ENCODE measurements at regions not wholly inside any gene's neighbourhood (a gene's known extent, or its start where the extent isn't known, plus 50 kb on each side); places are given as distances from the start of the nearest gene placed in this dataset.

DNA sequence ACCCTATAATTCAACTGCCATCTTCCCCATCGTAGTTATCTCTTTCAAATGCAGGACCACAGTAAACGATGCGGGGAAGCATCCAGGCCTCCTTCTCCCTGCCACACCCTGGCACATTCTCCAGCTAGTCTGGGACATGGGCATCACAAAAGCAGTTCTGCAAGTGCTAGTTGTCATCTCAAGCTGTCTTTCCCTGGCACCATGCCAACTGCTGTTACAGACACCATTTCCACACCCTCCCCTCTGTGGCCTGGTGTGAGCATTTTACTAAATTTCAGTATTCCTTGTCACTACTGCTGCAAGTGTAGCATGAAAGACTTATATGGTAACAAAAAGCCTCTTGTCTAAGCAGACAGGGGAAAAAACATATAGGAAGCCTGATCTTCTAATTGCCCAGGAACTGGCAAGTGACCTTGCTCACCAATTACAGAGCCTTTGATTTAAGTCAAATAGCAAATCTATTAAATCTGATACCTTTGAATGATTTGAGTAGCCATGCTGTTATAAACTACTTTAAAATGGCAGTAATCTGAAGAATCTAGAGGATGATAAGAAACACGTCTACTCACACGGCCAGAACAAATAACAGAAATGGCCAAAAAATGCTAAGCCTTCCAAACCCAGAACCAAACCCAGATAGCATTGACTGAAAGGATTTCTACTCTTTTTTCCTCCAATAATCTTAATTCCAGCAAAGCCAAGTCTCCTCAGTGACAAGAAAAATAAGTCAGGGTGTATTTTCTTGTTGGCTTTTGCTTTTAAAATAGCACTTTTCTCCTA is 179.0 kb downstream of the NUFIP1 start:
- H3K27ac ChIP-seq (ENCODE audit: low read depth in 1 of 2, low read length in 1 of 2): no peak overlapping the region

DNA sequence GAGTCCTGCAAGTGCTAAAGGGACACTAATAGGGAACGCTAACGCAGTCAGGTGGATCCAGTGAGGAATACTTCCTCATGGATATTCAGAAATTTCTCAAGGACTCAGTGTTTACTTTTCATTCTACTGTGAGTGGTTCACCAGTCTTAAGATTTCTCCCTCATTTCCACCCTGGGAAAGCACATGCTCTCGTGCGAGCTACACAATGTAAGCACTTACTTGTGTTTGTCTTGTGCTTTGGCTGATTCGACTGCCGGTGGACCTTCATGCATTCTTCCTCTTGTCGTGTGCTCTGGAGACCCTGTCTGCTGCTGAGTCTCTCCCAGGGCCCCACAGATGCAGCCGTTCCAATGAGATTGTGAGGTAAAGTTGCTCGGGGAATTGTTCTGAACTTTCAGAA is 180.1 kb downstream of the NUFIP1 start:
- WGBS: 96% methylated on average over 9 of the region's 9 CpGs
- H3K4me1 ChIP-seq (ENCODE audit: control insufficient read depth in 2 of 2, insufficient read depth in 2 of 2, low read length in 2 of 2): no peaks in the 10 kb centered on the region
- H3K4me3 ChIP-seq (ENCODE audit: low read length in 2 of 2): no peak overlapping the region
- H3K27ac ChIP-seq (ENCODE audit: low read depth in 1 of 2, low read length in 1 of 2): no peak overlapping the region
- H3K9me3 ChIP-seq (ENCODE audit: control insufficient read depth in 2 of 2, insufficient read depth in 1 of 2, low read length in 1 of 2): no peaks in the 10 kb centered on the region
- H3K27me3 ChIP-seq (ENCODE audit: control insufficient read depth in 2 of 2, insufficient read depth in 1 of 2, low read length in 1 of 2): no peaks in the 10 kb centered on the region
- DNase-seq (ENCODE audit: low read depth in 6 of 9, low spot score in 9 of 9): no peak
- H3K36me3 ChIP-seq (ENCODE audit: control insufficient read depth in 2 of 2, insufficient read depth in 2 of 2, low read length in 1 of 2): no peaks in the 10 kb centered on the region

More for the DNA sequence above, 179.0 kb downstream of the NUFIP1 start:
- H3K4me1 ChIP-seq (ENCODE audit: control insufficient read depth in 2 of 2, insufficient read depth in 2 of 2, low read length in 2 of 2): no peaks in the 10 kb centered on the region
- H3K9me3 ChIP-seq (ENCODE audit: control insufficient read depth in 2 of 2, insufficient read depth in 1 of 2, low read length in 1 of 2): no peaks in the 10 kb centered on the region
- H3K4me3 ChIP-seq (ENCODE audit: low read length in 2 of 2): no peak overlapping the region
- H3K27me3 ChIP-seq (ENCODE audit: control insufficient read depth in 2 of 2, insufficient read depth in 1 of 2, low read length in 1 of 2): no peaks in the 10 kb centered on the region
- H3K36me3 ChIP-seq (ENCODE audit: control insufficient read depth in 2 of 2, insufficient read depth in 2 of 2, low read length in 1 of 2): no peaks in the 10 kb centered on the region
- 95% methylated on average over 5 of the region's 5 CpGs for WGBS
- DNase-seq (ENCODE audit: low read depth in 6 of 9, low spot score in 9 of 9): peak in 1 of 9 donors; percentile 15

GRCh38 chr13:44808185-44808584 is 181.1 kb downstream of the NUFIP1 start:
- Histone ChIP-seq H3K9me3 (ENCODE audit: control insufficient read depth in 2 of 2, insufficient read depth in 1 of 2, low read length in 1 of 2) (no peaks in the 10 kb centered on the region), H3K36me3 (ENCODE audit: control insufficient read depth in 2 of 2, insufficient read depth in 2 of 2, low read length in 1 of 2) (no peaks in the 10 kb centered on the region), H3K4me1 (ENCODE audit: control insufficient read depth in 2 of 2, insufficient read depth in 2 of 2, low read length in 2 of 2) (no peaks in the 10 kb centered on the region), H3K4me3 (ENCODE audit: low read length in 2 of 2) (no peak overlapping the region), H3K27ac (ENCODE audit: low read depth in 1 of 2, low read length in 1 of 2) (no peak overlapping the region), H3K27me3 (ENCODE audit: control insufficient read depth in 2 of 2, insufficient read depth in 1 of 2, low read length in 1 of 2) (no peaks in the 10 kb centered on the region)
- DNase-seq (ENCODE audit: low read depth in 6 of 9, low spot score in 9 of 9): no peak
- 48% methylated on average over 1 of the region's 1 CpG for WGBS

DNA sequence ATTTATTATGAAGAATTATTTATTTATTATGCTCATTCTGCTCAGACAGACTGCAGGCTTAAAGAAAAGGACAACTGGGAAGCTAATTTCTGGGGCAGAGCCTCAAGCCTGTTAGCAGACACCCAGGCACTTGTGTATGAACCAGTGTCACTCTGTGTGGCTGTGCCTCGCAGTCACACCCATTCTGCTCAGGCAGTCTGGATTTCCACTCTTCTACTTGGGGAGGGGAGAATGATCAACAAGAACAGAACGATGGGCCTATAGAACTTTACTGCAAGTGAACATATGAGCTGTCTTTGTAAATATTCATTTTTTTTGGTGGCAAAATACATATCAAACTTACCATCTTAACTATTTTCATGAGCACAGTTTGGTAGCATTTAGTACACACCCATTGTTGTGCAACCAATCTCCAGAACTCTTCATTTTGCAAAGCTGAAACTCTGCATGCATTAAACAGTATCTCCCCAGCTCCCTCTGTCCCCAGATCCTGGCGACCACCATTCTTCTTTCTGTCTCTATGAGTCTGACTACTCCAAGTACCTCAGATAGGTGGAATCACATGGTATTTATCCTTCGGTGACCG is 181.7 kb downstream of the NUFIP1 start:
- no peak for DNase-seq (ENCODE audit: low read depth in 6 of 9, low spot score in 9 of 9)
- H3K4me3 ChIP-seq (ENCODE audit: low read length in 2 of 2): no peak overlapping the region
- no peaks in the 10 kb centered on the region for H3K9me3 ChIP-seq (ENCODE audit: control insufficient read depth in 2 of 2, insufficient read depth in 1 of 2, low read length in 1 of 2)
- H3K27ac ChIP-seq (ENCODE audit: low read depth in 1 of 2, low read length in 1 of 2): no peak overlapping the region
- no peaks in the 10 kb centered on the region for H3K4me1 ChIP-seq (ENCODE audit: control insufficient read depth in 2 of 2, insufficient read depth in 2 of 2, low read length in 2 of 2)
- WGBS: 96% methylated on average over 5 of the region's 5 CpGs
- no peaks in the 10 kb centered on the region for H3K36me3 ChIP-seq (ENCODE audit: control insufficient read depth in 2 of 2, insufficient read depth in 2 of 2, low read length in 1 of 2)
- H3K27me3 ChIP-seq (ENCODE audit: control insufficient read depth in 2 of 2, insufficient read depth in 1 of 2, low read length in 1 of 2): no peaks in the 10 kb centered on the region

GRCh38 chr13:44806826-44807225 is 182.4 kb downstream of the NUFIP1 start:
- H3K4me3 ChIP-seq (ENCODE audit: low read length in 2 of 2): no peak overlapping the region
- 97% methylated on average over 10 of the region's 10 CpGs for WGBS
- DNase-seq (ENCODE audit: low read depth in 6 of 9, low spot score in 9 of 9): no peak
- no peak overlapping the region for H3K27ac ChIP-seq (ENCODE audit: low read depth in 1 of 2, low read length in 1 of 2)
- no peaks in the 10 kb centered on the region for H3K9me3 ChIP-seq (ENCODE audit: control insufficient read depth in 2 of 2, insufficient read depth in 1 of 2, low read length in 1 of 2)
- no peaks in the 10 kb centered on the region for H3K36me3 ChIP-seq (ENCODE audit: control insufficient read depth in 2 of 2, insufficient read depth in 2 of 2, low read length in 1 of 2)
- H3K27me3 ChIP-seq (ENCODE audit: control insufficient read depth in 2 of 2, insufficient read depth in 1 of 2, low read length in 1 of 2): no peaks in the 10 kb centered on the region
- no peaks in the 10 kb centered on the region for H3K4me1 ChIP-seq (ENCODE audit: control insufficient read depth in 2 of 2, insufficient read depth in 2 of 2, low read length in 2 of 2)

- Histone ChIP-seq H3K36me3 (ENCODE audit: control insufficient read depth in 2 of 2, insufficient read depth in 2 of 2, low read length in 1 of 2) (no peaks in the 10 kb centered on the region), H3K27me3 (ENCODE audit: control insufficient read depth in 2 of 2, insufficient read depth in 1 of 2, low read length in 1 of 2) (no peaks in the 10 kb centered on the region), H3K4me1 (ENCODE audit: control insufficient read depth in 2 of 2, insufficient read depth in 2 of 2, low read length in 2 of 2) (no peaks in the 10 kb centered on the region), H3K9me3 (ENCODE audit: control insufficient read depth in 2 of 2, insufficient read depth in 1 of 2, low read length in 1 of 2) (no peaks in the 10 kb centered on the region), H3K27ac (ENCODE audit: low read depth in 1 of 2, low read length in 1 of 2) (no peak overlapping the region), H3K4me3 (ENCODE audit: low read length in 2 of 2) (no peak overlapping the region)
- DNase-seq (ENCODE audit: low read depth in 6 of 9, low spot score in 9 of 9): no peak
- WGBS: 95% methylated on average over 5 of the region's 5 CpGs
These were observed 183.7 kb downstream of the NUFIP1 start for GRCh38 chr13:44805585-44805984.

DNA sequence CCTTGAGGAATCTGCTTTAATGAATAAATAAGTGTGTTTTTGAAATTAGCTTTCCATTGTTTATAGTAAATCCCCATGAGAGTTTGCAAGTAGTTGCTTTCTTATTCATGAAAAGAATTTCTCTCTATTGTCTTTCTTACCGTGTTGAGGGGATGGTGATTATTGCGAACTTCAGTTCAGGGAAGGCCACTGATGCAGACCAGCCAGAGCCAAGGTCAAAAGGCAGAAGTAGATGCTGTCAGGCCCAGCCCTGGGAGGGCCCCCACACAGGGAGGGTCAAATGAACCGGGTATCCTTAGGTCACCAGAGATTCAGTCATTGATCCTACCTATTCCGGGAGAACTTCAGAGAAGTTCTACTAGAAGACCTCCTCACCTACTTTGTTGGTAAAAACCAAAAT is 185.9 kb downstream of the NUFIP1 start:
- WGBS: 94% methylated on average over 4 of the region's 4 CpGs

DNA sequence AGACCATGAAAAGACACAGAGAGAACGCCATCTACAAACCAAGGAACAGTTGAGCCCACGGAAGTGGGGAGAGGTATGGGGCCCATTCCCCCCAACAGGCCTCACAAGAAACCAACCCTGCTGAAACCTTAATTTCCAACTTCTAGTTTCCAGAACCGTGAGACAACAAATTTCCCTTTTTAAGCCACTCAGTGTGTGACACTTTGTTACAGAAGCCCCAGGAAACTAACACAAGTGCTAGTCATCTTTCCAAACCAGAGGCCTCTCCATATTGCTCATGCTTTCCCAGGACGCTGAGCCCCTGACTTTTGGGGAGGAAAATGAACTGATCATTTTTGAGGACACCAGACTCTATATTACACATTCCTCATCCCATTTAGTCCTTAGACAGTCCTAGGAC is 186.8 kb downstream of the NUFIP1 start:
- no peaks in the 10 kb centered on the region for H3K36me3 ChIP-seq (ENCODE audit: control insufficient read depth in 2 of 2, insufficient read depth in 2 of 2, low read length in 1 of 2)
- H3K27ac ChIP-seq (ENCODE audit: low read depth in 1 of 2, low read length in 1 of 2): no peak overlapping the region
- H3K9me3 ChIP-seq (ENCODE audit: control insufficient read depth in 2 of 2, insufficient read depth in 1 of 2, low read length in 1 of 2): no peaks in the 10 kb centered on the region
- DNase-seq (ENCODE audit: low read depth in 6 of 9, low spot score in 9 of 9): no peak
- no peak overlapping the region for H3K4me3 ChIP-seq (ENCODE audit: low read length in 2 of 2)
- 71% methylated on average over 4 of the region's 4 CpGs for WGBS
- H3K27me3 ChIP-seq (ENCODE audit: control insufficient read depth in 2 of 2, insufficient read depth in 1 of 2, low read length in 1 of 2): no peaks in the 10 kb centered on the region
- no peaks in the 10 kb centered on the region for H3K4me1 ChIP-seq (ENCODE audit: control insufficient read depth in 2 of 2, insufficient read depth in 2 of 2, low read length in 2 of 2)

More for the DNA sequence above, 185.9 kb downstream of the NUFIP1 start:
- Histone ChIP-seq H3K36me3 (ENCODE audit: control insufficient read depth in 2 of 2, insufficient read depth in 2 of 2, low read length in 1 of 2) (no peaks in the 10 kb centered on the region), H3K27ac (ENCODE audit: low read depth in 1 of 2, low read length in 1 of 2) (no peak overlapping the region), H3K9me3 (ENCODE audit: control insufficient read depth in 2 of 2, insufficient read depth in 1 of 2, low read length in 1 of 2) (no peaks in the 10 kb centered on the region), H3K4me1 (ENCODE audit: control insufficient read depth in 2 of 2, insufficient read depth in 2 of 2, low read length in 2 of 2) (no peaks in the 10 kb centered on the region), H3K27me3 (ENCODE audit: control insufficient read depth in 2 of 2, insufficient read depth in 1 of 2, low read length in 1 of 2) (no peaks in the 10 kb centered on the region), H3K4me3 (ENCODE audit: low read length in 2 of 2) (no peak overlapping the region)
- DNase-seq (ENCODE audit: low read depth in 6 of 9, low spot score in 9 of 9): no peak

DNA sequence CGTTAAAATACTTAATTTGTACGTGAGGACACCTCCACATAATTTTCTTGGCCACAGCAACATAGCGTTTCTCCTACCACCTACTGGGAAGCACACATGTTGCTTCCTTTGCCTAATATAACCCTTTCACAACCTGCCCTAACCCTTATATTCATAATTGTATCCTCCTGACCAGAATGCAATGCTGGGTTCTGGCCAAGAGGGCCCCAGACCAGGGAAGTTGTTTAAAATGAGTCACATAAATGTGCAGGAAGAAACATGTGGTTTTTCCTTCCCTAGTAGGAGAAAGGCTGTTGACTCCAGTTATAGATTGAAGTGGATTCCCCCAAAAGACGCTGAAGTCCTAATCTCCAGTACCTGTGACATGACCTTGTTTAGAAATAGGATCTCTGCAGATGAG is 187.3 kb downstream of the NUFIP1 start:
- H3K36me3 ChIP-seq (ENCODE audit: control insufficient read depth in 2 of 2, insufficient read depth in 2 of 2, low read length in 1 of 2): no peaks in the 10 kb centered on the region
- no peak overlapping the region for H3K27ac ChIP-seq (ENCODE audit: low read depth in 1 of 2, low read length in 1 of 2)
- WGBS: 83% methylated on average over 4 of the region's 4 CpGs
- no peaks in the 10 kb centered on the region for H3K9me3 ChIP-seq (ENCODE audit: control insufficient read depth in 2 of 2, insufficient read depth in 1 of 2, low read length in 1 of 2)
- H3K4me1 ChIP-seq (ENCODE audit: control insufficient read depth in 2 of 2, insufficient read depth in 2 of 2, low read length in 2 of 2): no peaks in the 10 kb centered on the region
- DNase-seq (ENCODE audit: low read depth in 6 of 9, low spot score in 9 of 9): no peak
- H3K27me3 ChIP-seq (ENCODE audit: control insufficient read depth in 2 of 2, insufficient read depth in 1 of 2, low read length in 1 of 2): no peaks in the 10 kb centered on the region
- H3K4me3 ChIP-seq (ENCODE audit: low read length in 2 of 2): no peak overlapping the region
